HEK293T (cell line): ENCODE measurements at regions not wholly inside any gene's neighbourhood (a gene's known extent, or its start where the extent isn't known, plus 50 kb on each side); places are given as distances from the start of the nearest gene placed in this dataset.

Source experiments
- CTCF ChIA-PET: fragments of 350-600 bp; formaldehyde crosslinking; extraction: SDS; loops from one replicate; lab custom pipeline; 2021; ENCODE audit warnings: antibody characterized with exemption, inconsistent platforms; lab: Yijun Ruan, JAX
- POLR2A ChIA-PET: fragments of 350-600 bp; formaldehyde crosslinking; extraction: SDS; loops from one replicate; lab custom pipeline; 2020; ENCODE audit warnings: antibody characterized with exemption, inconsistent platforms; lab: Yijun Ruan, JAX
- DNase-seq: peaks from one replicate; pipeline ENCODE4 v3.0.0; 2012; ENCODE audit warnings: mixed read lengths; ENCODE audit errors: extremely low spot score
- ARNT ChIP-seq: fragments of 450-650 bp; IDR thresholded peaks from 2 replicates; pipeline ENCODE4 v1.6.1; 2017; ENCODE audit warnings: mild to moderate bottlenecking
- BHLHE40 ChIP-seq: fragments of 450-650 bp; IDR thresholded peaks from 2 replicates; pipeline ENCODE4 v1.6.1; 2016; ENCODE audit warnings: mild to moderate bottlenecking, moderate library complexity, borderline replicate concordance
- CTBP1 ChIP-seq: fragments of 450-650 bp; IDR thresholded peaks from 2 replicates; pipeline ENCODE4 v1.6.1; 2016; ENCODE audit warnings: borderline replicate concordance
- ELF4 ChIP-seq: fragments of 450-650 bp; IDR thresholded peaks from 2 replicates; pipeline ENCODE4 v1.6.1; 2017; ENCODE audit warnings: antibody characterized with exemption
- FOXA1 ChIP-seq: fragments of 450-650 bp; IDR thresholded peaks from 2 replicates; pipeline ENCODE4 v1.6.1; 2016; ENCODE audit warnings: mild to moderate bottlenecking
- FOXK2 ChIP-seq: fragments of 450-650 bp; IDR thresholded peaks from 2 replicates; pipeline ENCODE4 v1.6.1; 2016; ENCODE audit warnings: mild to moderate bottlenecking
- FOXM1 ChIP-seq: fragments of 450-650 bp; IDR thresholded peaks from 2 replicates; pipeline ENCODE4 v1.6.1; 2017; ENCODE audit warnings: mild to moderate bottlenecking, borderline replicate concordance
- HDGF ChIP-seq: fragments of 450-650 bp; IDR thresholded peaks from 2 replicates; pipeline ENCODE4 v1.6.1; 2017; ENCODE audit warnings: antibody characterized with exemption, borderline replicate concordance
- L3MBTL2 ChIP-seq: fragments of 450-650 bp; conservative IDR thresholded peaks from 2 replicates; pipeline ENCODE4 v1.6.1; 2016; ENCODE audit warnings: mild to moderate bottlenecking
- LEF1 ChIP-seq: fragments of 450-650 bp; IDR thresholded peaks from 2 replicates; pipeline ENCODE4 v1.6.1; 2017; ENCODE audit warnings: mild to moderate bottlenecking, borderline replicate concordance
- NFRKB ChIP-seq: fragments of 450-650 bp; IDR thresholded peaks from 2 replicates; pipeline ENCODE4 v1.6.1; 2016; ENCODE audit warnings: mild to moderate bottlenecking, moderate library complexity
- PKNOX1 ChIP-seq: fragments of 450-650 bp; IDR thresholded peaks from 2 replicates; pipeline ENCODE4 v1.6.1; 2016
- SP1 ChIP-seq: fragments of 450-650 bp; IDR thresholded peaks from 2 replicates; pipeline ENCODE4 v1.6.1; 2017
- SUZ12 ChIP-seq: fragments of 450-650 bp; IDR thresholded peaks from 2 replicates; pipeline ENCODE4 v1.6.1; 2016; ENCODE audit warnings: mild to moderate bottlenecking
- TARDBP ChIP-seq: fragments of 450-650 bp; IDR thresholded peaks from 2 replicates; pipeline ENCODE4 v1.6.1; 2016
- ZNF384 ChIP-seq: fragments of 450-650 bp; IDR thresholded peaks from 2 replicates; pipeline ENCODE4 v1.6.1; 2016

- CTCF ChIA-PET: no interaction called here
- POLR2A ChIA-PET: no interaction called here
- TF ChIP-seq SUZ12: no peak
- TF ChIP-seq PKNOX1: no peak
- TF ChIP-seq NFRKB: no peak
- TF ChIP-seq FOXM1: no peak
- TF ChIP-seq TARDBP: no peak
- no peak for TF ChIP-seq SP1
- no peak for TF ChIP-seq ZNF384
- TF ChIP-seq CTBP1: no peak
- no peak for TF ChIP-seq L3MBTL2
- TF ChIP-seq HDGF: no peak
- no peak for TF ChIP-seq ARNT
- no peak for TF ChIP-seq LEF1
- no peak for TF ChIP-seq ELF4
- no peak for TF ChIP-seq FOXK2
- no peak for TF ChIP-seq FOXA1
- DNase-seq: no peak
Observed at GRCh38 chr19:29292562-29292961, 79.6 kb upstream of the UQCRFS1 start.

- TF ChIP-seq HDGF (no peak), ZNF384 (no peak), NFRKB (no peak), LEF1 (no peak), SP1 (no peak), ELF4 (no peak), BHLHE40 (no peak), FOXM1 (no peak), ARNT (no peak), TARDBP (no peak), FOXA1 (no peak), FOXK2 (no peak), CTBP1 (no peak), L3MBTL2 (no peak), PKNOX1 (no peak), SUZ12 (no peak)
- CTCF ChIA-PET: interaction anchor here (0.5 to 0.9 kb wide), 2 partner anchors 30 to 128 kb away, joined by 3 to 4 read pairs; no protein-coding TSS in a partner anchor
- POLR2A ChIA-PET: no interaction called here
Observed at GRCh38 chr19:29293292-29293691, 80.3 kb upstream of the UQCRFS1 start.

GRCh38 chr19:29293736-29294342, 80.9 kb upstream of the UQCRFS1 start:
- POLR2A ChIA-PET: no interaction called here
- no peak for TF ChIP-seq NFRKB
- no peak for TF ChIP-seq FOXK2
- no peak for TF ChIP-seq HDGF
- no peak for TF ChIP-seq TARDBP
- no peak for TF ChIP-seq PKNOX1
- TF ChIP-seq FOXM1: no peak
- no peak for TF ChIP-seq LEF1
- TF ChIP-seq ZNF384: no peak
- no peak for TF ChIP-seq CTBP1
- no peak for TF ChIP-seq FOXA1
- CTCF ChIA-PET: interaction anchor here (0.5 to 0.9 kb wide), 2 partner anchors 30 to 129 kb away, joined by 3 to 4 read pairs; no protein-coding TSS in a partner anchor
- DNase-seq: no peak

More at GRCh38 chr19:29293292-29293691, 80.3 kb upstream of the UQCRFS1 start:
- DNase-seq: no peak

GRCh38 chr19:29294343-29294811, 81.4 kb upstream of the UQCRFS1 start:
- no peak for TF ChIP-seq SP1
- TF ChIP-seq SUZ12: no peak
- no peak for TF ChIP-seq NFRKB
- TF ChIP-seq HDGF: no peak
- no peak for TF ChIP-seq PKNOX1
- no peak for TF ChIP-seq ZNF384
- no peak for TF ChIP-seq LEF1
- TF ChIP-seq TARDBP: no peak
- TF ChIP-seq L3MBTL2: no peak
- TF ChIP-seq FOXM1: no peak
- TF ChIP-seq FOXA1: no peak
- TF ChIP-seq ARNT: no peak
- no peak for TF ChIP-seq ELF4
- TF ChIP-seq CTBP1: no peak
- TF ChIP-seq FOXK2: no peak
- no peak for TF ChIP-seq BHLHE40
- DNase-seq: no peak
- ChIA-PET POLR2A (no interaction called here), CTCF (no interaction called here)

GRCh38 chr19:29295285-29295684, 82.3 kb upstream of the UQCRFS1 start:
- CTCF ChIA-PET: no interaction called here
- TF ChIP-seq NFRKB (no peak), FOXK2 (no peak), L3MBTL2 (no peak)
- POLR2A ChIA-PET: no interaction called here

GRCh38 chr19:29297381-29297780, 84.4 kb upstream of the UQCRFS1 start:
- POLR2A ChIA-PET: no interaction called here
- CTCF ChIA-PET: no interaction called here
- TF ChIP-seq BHLHE40 (no peak), CTBP1 (no peak), NFRKB (no peak), TARDBP (no peak), PKNOX1 (no peak), L3MBTL2 (no peak), HDGF (no peak), LEF1 (no peak), FOXK2 (no peak), ELF4 (no peak), ZNF384 (no peak), SUZ12 (no peak), SP1 (no peak), FOXA1 (no peak), ARNT (no peak)
- DNase-seq: no peak

More at GRCh38 chr19:29295285-29295684, 82.3 kb upstream of the UQCRFS1 start:
- DNase-seq: no peak
